ENCODE measurements at regions not wholly inside any gene's neighbourhood (a gene's known extent, or its start where the extent isn't known, plus 50 kb on each side); places are given as distances from the start of the nearest gene placed in this dataset.

GRCh38 chr2:18265614-18266586, 294.6 kb downstream of the RDH14 start (continued):
- TF ChIP-seq ELK1 (IDR thresholded peaks at IDR 0.05; ENCODE audit: borderline replicate concordance, low read depth, low read length), result no peak

DNA sequence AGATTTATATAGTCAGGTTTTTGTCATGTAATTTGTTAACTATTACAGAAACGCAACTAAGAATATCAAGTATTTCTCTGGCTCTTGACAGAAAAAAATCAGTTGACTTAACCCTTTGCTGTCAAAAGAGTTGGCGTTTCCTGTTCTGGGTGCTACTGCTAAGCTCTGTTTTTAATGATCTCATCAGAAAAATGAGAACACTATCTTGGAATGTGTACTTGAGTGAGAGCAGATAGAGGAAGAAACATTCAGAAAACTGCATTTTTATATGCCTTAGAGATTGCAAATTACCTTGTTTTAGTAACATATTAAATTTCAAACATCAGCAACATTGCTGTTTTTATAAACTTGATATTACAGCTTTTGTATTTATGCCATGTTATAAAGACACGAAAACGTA, 297.9 kb downstream of the RDH14 start:
- dilution Hi-C loops (cut with HindIII; ENCODE audit: low sequenced_read_pairs, unreplicated experiment), result no loop called here
- WGBS, 2 experiments (ENCODE audit: extremely low coverage in 2 of 2, insufficient read length in 1 of 2), result no CpG with 5 or more reads among the region's 4 CpGs

More for the DNA sequence above, 297.9 kb downstream of the RDH14 start:
- Histone ChIP-seq H2BK20ac (ENCODE audit: low read depth, low read length) (no peak overlapping the region), H3K56ac (ENCODE audit: extremely low read depth, insufficient read depth, low read length) (no peak overlapping the region), H4K91ac (ENCODE audit: insufficient read depth, low read depth, low read length) (no peak overlapping the region), H3K9me3 (ENCODE audit: control insufficient read depth, insufficient read depth, low read length) (no peaks in the 10 kb centered on the region), H3K27ac (ENCODE audit: insufficient read depth, low read length) (no peak overlapping the region), H2AK9ac (replicated peaks; ENCODE audit: low read depth, low read length, poor library complexity) (no peak overlapping the region), H4K5ac (ENCODE audit: low read depth, low read length) (no peak overlapping the region), H3K4ac (ENCODE audit: low read depth, low read length) (no peak overlapping the region), H3K4me2 (ENCODE audit: low read depth, low read length) (no peak overlapping the region), H3K4me1 (ENCODE audit: control insufficient read depth, insufficient read depth, low read length) (no peaks in the 10 kb centered on the region), H3K9ac (ENCODE audit: low read depth, low read length) (no peak overlapping the region), H4K20me1 (ENCODE audit: insufficient read depth, low read length) (no peaks in the 10 kb centered on the region), H2AK5ac (ENCODE audit: low read depth, low read length) (no peak overlapping the region), H3K14ac (replicated peaks; ENCODE audit: low read depth, low read length) (no peak overlapping the region), H4K8ac (ENCODE audit: low read depth in 2 of 2, low read length in 2 of 2) (no peak overlapping the region), H3K79me1 (ENCODE audit: low read depth in 1 of 2, low read length in 2 of 2) (no peaks in the 10 kb centered on the region), H2BK120ac (ENCODE audit: low read depth, low read length) (no peak overlapping the region), H2BK5ac (ENCODE audit: low read depth, low read length, poor library complexity, severe bottlenecking) (no peak overlapping the region), H3K9me1 (ENCODE audit: insufficient read depth, low read length) (no peaks in the 10 kb centered on the region), H3K4me3 (ENCODE audit: insufficient read depth, low read depth, low read length) (no peak overlapping the region), H3K18ac (ENCODE audit: low read depth, low read length) (no peak overlapping the region), H3K27me3 (ENCODE audit: control insufficient read depth, insufficient read depth, low read length) (no peaks in the 10 kb centered on the region), H2AFZ (replicated peaks; ENCODE audit: low read length, poor library complexity) (no peak overlapping the region), H3K23ac (ENCODE audit: low read depth, low read length) (no peak overlapping the region), H2BK15ac (ENCODE audit: low read depth, low read length) (no peak overlapping the region), H3K36me3 (ENCODE audit: control insufficient read depth, insufficient read depth, low read length) (no peaks in the 10 kb centered on the region)
- no TSS peak for BruUV-seq (replicated peaks)
- intact Hi-C loops (cut with micrococcal nuclease), result no loop called here
- ATAC-seq (ENCODE audit: low read depth), result no peak; the same call in 1 of the 2 replicates
- in situ Hi-C loops (cut with MboI; ENCODE audit: low sequenced_read_pairs), result no loop called here
- ChIA-PET CTCF (no interaction called here), POLR2A (ENCODE audit: unreplicated experiment) (no interaction called here)
- DNase-seq, result peak; percentile 45
- TF ChIP-seq ELK1 (IDR thresholded peaks at IDR 0.05; ENCODE audit: borderline replicate concordance, low read depth, low read length) (no peak), SMC3 (IDR thresholded peaks at IDR 0.05; ENCODE audit: low read depth, low read length) (no peak), CHD1 (IDR thresholded peaks at IDR 0.05; ENCODE audit: low read depth, low read length) (no peak), CTCF (conservative IDR thresholded peaks at IDR 0.05; ENCODE audit: low read depth, low read length) (no peak), RAD21 (IDR thresholded peaks at IDR 0.05; ENCODE audit: low read length) (no peak), FOS (IDR thresholded peaks at IDR 0.05; ENCODE audit: low read depth, low read length) (no peak)
- TF ChIP-seq, protein P1, sequence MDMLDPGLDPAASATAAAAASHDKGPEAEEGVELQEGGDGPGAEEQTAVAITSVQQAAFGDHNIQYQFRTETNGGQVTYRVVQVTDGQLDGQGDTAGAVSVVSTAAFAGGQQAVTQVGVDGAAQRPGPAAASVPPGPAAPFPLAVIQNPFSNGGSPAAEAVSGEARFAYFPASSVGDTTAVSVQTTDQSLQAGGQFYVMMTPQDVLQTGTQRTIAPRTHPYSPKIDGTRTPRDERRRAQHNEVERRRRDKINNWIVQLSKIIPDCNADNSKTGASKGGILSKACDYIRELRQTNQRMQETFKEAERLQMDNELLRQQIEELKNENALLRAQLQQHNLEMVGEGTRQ (IDR thresholded peaks at IDR 0.05; ENCODE audit: low read depth, low read length), result no peak

Measured in IMR-90 (cell line).